SHP77 treated with DMSO at 0.1 percent for 48 hours (cell line): ENCODE measurements at regions not wholly inside any gene's neighbourhood (a gene's known extent, or its start where the extent isn't known, plus 50 kb on each side); places are given as distances from the start of the nearest gene placed in this dataset.
"Not testable (repeated sequence)": the region's sequence is repeated elsewhere in the genome, so short reads cannot be mapped to it uniquely, and the experiment has no call there.

Experiments used
- DNase-seq: peaks from one replicate; lab custom pipeline; 2025; lab: John Stamatoyannopoulos, UW

DNA sequence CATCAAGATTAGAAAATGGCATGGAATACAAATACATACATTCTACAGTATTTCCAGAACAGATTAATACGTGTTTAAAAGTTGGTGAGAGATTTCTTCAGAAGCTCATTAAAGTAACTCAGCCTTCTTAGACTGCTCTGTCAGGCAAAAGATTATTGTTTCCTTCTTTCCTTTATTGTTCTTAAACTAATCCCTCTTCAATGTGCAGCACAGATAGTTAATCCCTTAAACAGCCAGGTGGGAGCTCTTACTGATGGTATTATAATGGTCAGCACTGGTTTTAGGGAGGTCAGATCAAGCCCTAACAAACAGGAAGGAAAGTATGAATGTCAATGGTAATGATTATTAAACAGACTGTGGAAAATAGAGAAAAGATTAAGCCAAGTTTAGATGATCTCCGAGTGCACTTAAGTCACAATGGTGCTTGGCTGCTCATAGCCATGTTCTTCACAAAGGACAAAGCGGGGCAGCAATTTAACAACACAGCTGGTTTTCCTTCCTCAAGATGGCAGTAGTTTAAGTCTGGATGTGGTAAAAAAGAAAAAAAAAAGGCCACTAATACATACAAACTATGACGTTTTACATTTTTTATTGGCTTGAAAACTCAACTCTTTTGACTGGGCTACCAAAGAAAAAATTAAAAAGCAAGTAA lies 992.6 kb downstream of the PCDH9 start:
- no peak for DNase-seq

DNA sequence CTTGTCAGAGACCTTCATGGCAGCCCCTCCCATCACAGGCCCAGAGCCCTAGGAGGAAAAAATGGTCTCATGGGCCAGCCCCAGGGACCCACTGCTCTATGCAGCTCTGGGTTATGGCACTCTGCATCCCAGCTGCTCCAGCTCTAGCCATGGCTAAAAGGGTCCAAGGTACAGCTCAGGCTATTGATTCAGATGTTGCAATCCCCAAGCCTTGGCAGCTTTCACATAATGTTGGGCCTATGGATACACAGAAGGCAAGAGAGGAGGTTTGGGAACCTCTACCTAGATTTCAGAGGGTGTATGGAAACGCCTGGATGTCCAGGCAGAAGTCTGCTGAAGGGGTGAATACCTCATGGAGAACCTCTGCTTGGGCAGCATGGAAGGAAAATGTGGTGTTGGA lies 996.0 kb downstream of the PCDH9 start:
- DNase-seq = no peak

DNA sequence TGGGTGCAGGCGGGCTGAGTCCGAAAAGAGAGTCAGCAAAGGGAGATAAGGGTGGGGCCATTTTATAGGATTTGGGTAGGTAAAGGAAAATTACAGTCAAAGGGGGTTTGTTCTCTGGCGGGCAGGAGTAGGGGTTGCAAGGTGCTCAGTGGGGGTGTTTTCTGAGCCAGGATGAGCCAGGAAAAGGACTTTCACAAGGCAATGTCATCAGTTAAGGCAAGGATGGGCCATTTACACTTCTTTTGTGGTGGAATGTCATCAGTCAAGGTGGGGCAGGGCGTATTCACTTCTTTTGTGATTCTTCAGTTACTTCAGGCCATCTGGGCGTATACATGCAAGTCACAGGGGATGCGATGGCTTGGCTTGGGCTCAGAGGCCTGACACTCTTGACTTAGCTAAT lies 998.2 kb downstream of the PCDH9 start:
- not testable (repeated sequence) for DNase-seq

DNA sequence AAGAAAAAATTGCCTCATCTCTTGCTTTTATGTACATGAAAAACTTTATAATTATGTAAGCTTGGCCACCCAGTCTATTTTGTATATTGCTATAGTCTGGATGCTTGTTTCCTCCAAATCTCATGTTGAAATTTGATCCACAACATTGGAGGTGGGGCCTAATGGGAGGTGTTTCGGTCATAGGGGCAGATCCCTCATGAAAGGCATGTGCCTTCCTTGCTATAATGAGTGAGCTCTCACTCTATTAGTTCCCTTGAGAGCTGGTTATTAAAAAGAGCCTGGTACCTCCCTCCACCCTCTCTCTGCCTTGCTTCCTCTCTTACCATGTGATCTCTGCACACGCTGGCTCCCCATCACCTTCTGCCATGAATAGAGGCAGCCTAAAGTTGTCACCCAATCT lies 1005.1 kb downstream of the PCDH9 start:
- DNase-seq = no peak

DNA sequence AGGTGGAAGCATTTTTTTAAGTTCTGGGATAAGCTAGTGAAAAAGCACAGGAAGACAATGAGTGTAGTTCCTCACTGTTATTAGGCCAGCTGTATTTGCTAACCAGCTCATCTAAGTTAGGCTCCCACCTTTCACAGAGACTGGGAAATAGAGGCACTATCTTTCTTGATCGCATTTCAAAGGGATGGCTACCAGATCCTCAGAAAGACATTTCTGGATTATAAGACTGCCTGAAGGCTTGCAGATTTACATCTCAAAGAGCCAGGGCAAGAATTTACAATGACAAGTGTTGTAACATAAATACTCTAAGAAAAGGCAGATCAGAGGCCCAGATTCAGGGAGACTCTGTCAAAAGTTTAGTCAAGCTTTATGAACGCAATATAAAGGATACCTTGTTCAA lies 1005.5 kb downstream of the PCDH9 start:
- DNase-seq = no peak

DNA sequence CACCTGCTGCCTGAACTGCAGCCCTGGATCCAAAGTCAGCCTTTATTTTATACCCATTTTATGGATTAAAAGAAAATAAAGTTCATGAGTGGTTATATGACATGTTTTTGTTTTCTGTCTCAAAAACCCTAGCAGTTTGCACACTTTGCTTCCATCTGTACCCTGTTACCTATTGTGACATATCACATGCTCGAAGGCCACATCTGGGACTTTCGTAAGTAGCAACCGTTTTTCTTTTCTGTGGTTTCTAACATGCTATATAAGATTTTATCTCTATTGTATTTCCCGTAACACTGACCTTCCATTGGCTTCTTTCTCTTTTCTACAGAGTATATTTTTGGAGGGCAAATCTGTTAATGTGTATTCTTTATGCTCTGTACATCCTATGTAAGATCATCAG lies 1007.2 kb downstream of the PCDH9 start:
- DNase-seq = no peak

DNA sequence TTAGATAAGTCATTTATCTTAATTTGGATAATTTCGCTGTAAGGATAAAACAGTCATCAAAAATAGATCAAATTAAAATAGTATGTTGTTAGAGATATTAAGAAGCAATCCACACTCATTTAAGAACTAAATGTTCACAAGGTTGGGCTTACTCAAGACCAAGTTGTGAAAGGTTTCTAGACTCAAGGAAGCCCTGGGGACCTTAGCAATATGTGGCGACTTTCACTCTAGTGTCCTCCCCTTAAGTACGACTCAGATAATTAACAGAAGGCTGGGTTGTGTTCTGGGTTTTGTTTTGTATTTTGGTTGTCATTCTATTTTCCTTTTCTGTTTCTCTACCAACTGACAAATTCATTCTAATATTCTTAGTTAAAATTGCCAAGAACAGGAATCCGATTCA lies 1008.0 kb downstream of the PCDH9 start:
- DNase-seq = no peak

DNA sequence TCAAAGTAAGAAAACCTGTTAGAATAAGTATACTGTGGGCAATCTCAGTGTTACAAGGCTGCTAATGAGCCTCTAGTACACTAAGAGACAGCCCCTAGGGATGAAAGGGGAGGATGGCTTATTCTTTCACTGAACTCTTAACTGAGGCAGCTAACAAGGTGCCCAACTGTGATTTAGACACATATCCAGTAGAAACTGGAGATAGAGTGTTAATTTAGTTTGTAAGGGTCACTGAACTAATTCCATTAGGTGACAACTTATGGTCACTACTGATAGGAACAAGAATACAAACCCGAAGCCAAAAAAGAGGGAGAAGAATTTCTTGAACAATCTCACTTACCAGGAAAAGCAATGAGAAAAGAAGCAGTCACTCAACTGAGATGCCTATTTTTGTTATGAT lies 1010.6 kb downstream of the PCDH9 start:
- no peak for DNase-seq

GRCh38 chr13:66218583-66218982 lies 1011.6 kb downstream of the PCDH9 start:
- DNase-seq = no peak

DNA sequence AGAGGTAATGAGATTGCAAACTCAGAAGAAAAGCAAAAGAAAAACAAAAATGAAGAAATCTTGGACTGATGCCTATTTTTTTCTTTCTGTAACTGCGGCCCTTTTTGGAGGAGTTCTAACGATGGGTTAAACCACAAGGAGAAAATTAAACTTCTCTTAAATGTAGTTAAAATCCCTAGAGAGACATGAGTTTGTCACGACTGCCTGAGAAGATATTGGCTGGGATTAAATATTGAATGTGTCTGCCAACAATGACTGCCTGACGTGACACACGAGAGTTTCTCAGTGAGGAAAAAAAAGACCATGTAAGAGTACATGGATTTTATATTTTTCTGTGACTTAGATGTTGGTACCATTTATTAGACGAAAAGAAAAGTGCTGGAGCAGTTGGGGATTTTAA lies 1013.4 kb downstream of the PCDH9 start:
- DNase-seq = no peak

DNA sequence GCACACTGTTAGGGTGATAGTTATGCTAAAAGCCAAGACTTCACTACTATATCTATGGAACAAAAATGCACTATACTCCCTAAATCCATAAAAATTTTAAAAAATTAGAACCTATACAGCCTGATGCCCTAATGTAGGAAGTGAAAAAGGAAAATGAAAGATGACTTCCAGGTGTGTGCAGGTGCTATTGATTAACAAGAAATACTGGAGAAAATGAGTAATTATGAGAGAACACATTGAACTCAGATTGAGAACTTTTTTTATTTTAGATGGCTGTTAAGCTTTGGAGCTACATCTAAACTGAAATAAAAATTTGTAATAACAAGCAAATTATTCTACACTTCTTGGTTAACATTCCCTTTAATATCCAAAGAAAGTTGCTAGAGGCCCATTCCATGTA lies 1015.7 kb downstream of the PCDH9 start:
- no peak for DNase-seq

DNA sequence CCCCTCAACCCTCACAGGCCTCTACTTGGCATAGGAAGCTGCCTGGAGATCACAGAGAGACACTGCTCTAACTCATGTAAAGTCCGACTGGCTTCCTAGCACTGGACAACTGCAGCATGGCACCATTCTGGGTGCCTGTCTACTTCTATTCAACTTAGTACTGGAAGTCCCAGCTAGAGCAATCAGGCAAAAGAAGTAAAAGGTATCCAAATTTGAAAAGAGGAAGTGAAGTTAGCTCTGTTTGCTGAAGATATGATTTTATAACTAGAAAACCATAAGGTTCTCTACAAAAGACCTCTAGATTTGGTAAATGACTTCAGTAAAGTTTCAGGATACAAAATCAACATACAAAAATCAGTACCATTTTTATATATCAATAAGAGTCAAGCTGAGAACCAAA lies 1017.6 kb downstream of the PCDH9 start:
- DNase-seq = no peak

DNA sequence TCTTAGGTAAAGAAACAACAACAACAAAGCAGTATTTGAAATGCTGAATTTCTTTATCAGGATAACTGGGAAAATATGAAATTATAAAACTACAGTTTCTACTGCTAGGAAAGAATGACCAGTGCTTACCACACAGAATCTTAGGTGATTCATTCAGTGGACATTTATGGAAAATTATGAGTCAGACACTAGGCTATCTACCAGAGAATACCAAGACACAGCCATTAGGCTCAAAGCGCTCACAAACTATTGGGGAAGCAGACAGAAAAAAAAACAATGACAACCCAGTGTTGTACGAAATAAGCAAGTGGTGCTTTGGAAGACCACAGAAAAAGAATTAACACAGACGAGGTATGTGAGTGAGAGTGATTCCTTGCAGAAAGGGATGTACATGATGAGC lies 1019.5 kb downstream of the PCDH9 start:
- DNase-seq = no peak

GRCh38 chr13:66208589-66208988 lies 1021.5 kb downstream of the PCDH9 start:
- no peak for DNase-seq

GRCh38 chr13:66207610-66208009 lies 1022.5 kb downstream of the PCDH9 start:
- DNase-seq = no peak

DNA sequence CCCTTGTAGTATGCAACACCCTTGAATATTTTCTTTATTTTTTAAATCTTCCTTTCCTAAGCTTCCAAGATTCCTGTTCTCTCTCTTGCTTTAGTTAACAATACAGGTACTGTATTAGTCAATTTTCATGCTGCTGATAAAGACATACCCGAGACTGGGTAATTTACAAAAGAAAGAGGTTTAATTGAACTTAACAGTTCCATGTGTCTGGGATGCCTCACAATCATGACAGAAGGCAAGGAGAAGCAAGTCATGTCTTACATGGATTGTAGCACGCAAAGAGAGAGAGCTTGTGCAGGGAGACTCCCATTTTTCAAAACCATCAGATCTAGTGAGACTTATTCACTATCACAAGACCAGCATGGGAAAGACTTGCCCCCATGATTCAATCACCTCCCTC lies 1024.3 kb downstream of the PCDH9 start:
- DNase-seq = no peak

- no peak for DNase-seq
These were observed 1029.6 kb downstream of the PCDH9 start for GRCh38 chr13:66200555-66200954.

DNA sequence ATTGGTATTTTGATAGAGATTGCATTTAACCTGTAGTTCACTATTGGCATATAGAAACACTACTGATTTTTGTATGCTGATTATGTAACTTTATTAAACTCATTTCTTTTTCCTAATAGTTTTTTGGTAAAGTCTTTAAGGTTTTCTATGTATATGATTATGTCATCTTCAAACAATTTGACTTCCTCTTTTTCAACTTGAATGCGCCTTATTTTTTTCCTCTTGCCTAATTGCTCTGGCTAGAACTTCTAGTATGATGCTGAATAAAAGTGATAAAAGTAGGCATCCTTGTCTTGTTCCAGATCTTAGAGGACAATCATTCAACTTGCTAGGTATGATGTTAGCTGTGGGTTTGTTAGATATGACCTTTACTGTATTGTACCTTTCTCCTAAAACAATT lies 1034.9 kb downstream of the PCDH9 start:
- no peak for DNase-seq

GRCh38 chr13:66189986-66190385 lies 1040.2 kb downstream of the PCDH9 start:
- no peak for DNase-seq

- DNase-seq = no peak
These were observed 1049.3 kb downstream of the PCDH9 start for GRCh38 chr13:66180836-66181235.

DNA sequence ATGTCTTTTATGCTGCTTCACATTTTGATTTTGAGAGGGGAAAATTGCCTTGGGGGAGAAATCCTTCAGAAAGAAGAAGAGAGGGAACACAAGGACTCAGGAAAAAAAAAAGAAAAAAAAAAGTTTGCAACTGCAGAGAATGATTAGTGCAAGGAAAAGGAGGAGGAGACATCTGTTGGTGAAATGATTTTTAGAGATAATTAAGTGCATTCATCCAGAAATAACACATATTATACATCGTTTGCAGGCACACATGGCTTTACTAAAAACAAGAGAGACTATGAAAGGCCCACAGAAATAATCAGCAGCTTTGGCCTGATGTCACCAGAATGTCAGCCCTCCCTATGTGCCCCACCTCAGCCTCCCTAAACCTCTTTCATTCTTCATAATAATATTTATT lies 1058.2 kb downstream of the PCDH9 start:
- no peak for DNase-seq

- no peak for DNase-seq
These were observed 1067.7 kb downstream of the PCDH9 start for GRCh38 chr13:66162470-66162869.

DNA sequence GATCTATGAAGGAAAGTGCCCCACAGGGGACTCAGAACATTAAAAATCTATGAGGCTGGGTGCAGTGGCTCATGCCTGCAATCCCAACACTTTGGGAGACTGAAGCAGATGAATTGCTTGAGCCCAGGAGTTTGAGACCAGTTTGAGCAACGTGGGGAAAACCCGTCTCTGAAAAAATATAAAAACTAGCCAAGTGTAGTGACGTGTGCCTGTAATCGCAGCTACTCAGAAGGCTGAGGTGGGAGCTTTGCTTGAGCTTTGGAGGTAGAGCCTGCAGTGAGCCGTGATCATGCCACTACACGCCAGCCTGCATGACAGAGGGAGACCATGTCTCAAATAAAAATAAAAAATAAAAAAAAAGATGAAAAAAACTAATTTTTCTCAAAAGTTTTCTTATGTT lies 1070.6 kb downstream of the PCDH9 start:
- no peak for DNase-seq

- DNase-seq = no peak
These were observed 1075.2 kb downstream of the PCDH9 start for GRCh38 chr13:66154976-66155375.

DNA sequence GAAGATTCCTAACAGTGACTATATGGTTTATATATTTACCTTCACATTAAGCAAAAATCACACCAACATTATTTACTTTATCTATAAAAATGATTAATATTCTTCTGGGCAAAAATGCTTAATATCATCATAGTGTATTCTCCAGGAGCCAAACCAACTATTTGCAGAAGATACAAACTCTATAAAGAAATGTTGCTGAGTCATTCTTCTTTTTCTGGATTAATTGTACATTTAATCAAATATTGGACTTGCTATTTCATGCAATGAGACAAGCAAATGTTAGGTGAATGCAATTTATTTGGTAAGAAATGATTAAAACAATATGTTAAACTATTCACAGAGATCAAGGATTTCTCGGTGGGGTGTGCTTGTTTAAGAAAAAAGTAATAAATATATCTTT lies 1075.8 kb downstream of the PCDH9 start:
- DNase-seq = no peak
